ENCODE measurements at regions not wholly inside any gene's neighbourhood (a gene's known extent, or its start where the extent isn't known, plus 50 kb on each side); places are given as distances from the start of the nearest gene placed in this dataset.

DNA sequence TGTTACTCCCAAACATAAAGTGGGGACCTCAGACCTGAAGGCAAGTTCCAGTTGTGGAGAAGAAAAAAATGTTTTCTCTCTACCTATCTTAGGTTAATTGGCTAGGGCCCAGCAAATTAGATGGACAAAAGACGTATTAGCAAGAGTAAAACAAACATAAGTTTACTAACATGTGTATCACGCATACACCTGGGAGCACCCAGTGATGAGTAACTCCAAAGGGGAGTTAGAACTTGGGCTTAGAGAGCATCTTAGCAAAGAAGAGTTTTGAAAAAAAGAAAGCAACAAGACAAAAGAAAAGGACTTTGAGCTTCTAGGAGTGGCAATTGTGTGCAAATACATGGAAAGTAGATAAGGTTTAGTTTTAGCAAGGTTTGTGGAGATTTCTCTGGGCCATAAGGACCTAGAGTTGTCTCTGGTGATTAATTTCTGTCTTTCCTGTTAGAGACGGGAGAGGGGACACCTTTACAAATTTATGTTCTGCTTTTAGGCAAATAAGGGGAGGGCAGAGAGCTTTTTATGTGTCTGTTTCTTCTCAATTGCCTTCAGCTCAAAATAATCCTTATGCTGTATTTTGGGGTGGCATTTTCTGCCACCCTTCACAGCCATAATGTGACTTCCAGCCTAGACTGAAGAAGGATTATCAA is 76.7 kb upstream of the PTGFRN start:
- TF ChIP-seq, protein P1, sequence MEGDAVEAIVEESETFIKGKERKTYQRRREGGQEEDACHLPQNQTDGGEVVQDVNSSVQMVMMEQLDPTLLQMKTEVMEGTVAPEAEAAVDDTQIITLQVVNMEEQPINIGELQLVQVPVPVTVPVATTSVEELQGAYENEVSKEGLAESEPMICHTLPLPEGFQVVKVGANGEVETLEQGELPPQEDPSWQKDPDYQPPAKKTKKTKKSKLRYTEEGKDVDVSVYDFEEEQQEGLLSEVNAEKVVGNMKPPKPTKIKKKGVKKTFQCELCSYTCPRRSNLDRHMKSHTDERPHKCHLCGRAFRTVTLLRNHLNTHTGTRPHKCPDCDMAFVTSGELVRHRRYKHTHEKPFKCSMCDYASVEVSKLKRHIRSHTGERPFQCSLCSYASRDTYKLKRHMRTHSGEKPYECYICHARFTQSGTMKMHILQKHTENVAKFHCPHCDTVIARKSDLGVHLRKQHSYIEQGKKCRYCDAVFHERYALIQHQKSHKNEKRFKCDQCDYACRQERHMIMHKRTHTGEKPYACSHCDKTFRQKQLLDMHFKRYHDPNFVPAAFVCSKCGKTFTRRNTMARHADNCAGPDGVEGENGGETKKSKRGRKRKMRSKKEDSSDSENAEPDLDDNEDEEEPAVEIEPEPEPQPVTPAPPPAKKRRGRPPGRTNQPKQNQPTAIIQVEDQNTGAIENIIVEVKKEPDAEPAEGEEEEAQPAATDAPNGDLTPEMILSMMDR (conservative IDR thresholded peaks at IDR 0.05 in 1 of 2, IDR thresholded peaks at IDR 0.05 in 1 of 2; ENCODE audit: low read depth in 1 of 2, low read length in 2 of 2): no peak
- no peak for TF ChIP-seq EZH2 (IDR thresholded peaks at IDR 0.05; ENCODE audit: low read length, missing control alignments)

Data from fibroblast of lung (primary cell).